ENCODE measurements at regions not wholly inside any gene's neighbourhood (a gene's known extent, or its start where the extent isn't known, plus 50 kb on each side); places are given as distances from the start of the nearest gene placed in this dataset.

DNA sequence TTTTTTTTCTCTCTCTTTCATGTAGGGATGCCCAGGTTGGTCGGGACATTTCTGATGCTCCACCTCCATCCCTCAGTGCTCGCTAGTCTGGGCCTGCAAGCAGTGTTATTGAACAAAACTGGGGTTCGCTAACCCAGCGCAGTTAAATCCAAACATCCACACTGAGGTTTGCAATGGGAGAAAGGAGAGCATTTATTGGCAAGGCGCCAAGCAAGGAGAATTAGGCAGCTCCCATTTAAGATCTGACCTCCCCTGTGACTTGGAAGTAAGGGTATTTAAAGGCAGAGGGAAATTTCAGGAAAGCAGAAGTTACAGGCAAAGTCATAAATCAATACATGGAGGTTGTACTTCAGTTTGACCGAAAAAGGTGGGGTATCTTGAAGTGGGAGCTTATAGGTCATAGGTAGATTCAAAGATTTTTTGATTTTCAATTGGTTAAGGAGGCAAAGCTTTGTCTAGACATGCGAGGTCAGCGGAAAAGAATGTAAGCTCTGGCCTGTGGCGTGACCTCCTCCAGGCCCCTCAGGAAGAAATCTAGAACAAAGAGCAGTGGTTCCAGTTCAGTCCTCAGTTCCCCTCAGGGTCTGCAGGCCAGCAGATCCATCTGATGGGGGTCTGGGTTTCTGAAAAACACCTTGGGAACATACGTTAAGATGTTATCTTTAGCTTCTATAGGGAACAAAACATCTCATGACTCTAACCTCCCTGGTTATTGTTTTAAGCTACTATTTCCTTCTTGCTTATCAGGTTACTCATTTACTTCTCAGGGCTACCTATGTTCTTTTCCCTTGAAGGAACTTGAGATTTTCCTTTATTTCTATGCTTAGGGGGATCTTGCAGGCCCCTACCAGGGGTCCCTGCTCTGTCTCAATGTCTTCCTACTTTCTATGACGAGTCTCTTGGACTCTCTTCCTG, 66.0 kb upstream of the KIF16B start:
- Histone ChIP-seq H3K27me3 (no peaks in the 10 kb centered on the region), H3K4me3 (no peak overlapping the region), H3K9me3 (no peaks in the 10 kb centered on the region), H3K36me3 (no peaks in the 10 kb centered on the region), H3K4me1 (no peaks in the 10 kb centered on the region), H3K27ac (no peak overlapping the region)
- intact Hi-C loops (cut with DNase I; ENCODE audit: low total_unique reads), result no loop called here
- in situ Hi-C loops (cut with MboI; ENCODE audit: low sequenced_read_pairs in 4 of 4), result loop anchor here in 1 of 4 donors (5.0 kb wide), 1 partner anchor 122 kb away; no protein-coding TSS in a partner anchor
- no peak for TF ChIP-seq POLR2A (IDR thresholded peaks at IDR 0.05)
- TF ChIP-seq, protein P1, sequence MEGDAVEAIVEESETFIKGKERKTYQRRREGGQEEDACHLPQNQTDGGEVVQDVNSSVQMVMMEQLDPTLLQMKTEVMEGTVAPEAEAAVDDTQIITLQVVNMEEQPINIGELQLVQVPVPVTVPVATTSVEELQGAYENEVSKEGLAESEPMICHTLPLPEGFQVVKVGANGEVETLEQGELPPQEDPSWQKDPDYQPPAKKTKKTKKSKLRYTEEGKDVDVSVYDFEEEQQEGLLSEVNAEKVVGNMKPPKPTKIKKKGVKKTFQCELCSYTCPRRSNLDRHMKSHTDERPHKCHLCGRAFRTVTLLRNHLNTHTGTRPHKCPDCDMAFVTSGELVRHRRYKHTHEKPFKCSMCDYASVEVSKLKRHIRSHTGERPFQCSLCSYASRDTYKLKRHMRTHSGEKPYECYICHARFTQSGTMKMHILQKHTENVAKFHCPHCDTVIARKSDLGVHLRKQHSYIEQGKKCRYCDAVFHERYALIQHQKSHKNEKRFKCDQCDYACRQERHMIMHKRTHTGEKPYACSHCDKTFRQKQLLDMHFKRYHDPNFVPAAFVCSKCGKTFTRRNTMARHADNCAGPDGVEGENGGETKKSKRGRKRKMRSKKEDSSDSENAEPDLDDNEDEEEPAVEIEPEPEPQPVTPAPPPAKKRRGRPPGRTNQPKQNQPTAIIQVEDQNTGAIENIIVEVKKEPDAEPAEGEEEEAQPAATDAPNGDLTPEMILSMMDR (IDR thresholded peaks at IDR 0.05 in 4 of 5, conservative IDR thresholded peaks at IDR 0.05 in 1 of 5), result no peak
- ATAC-seq, result no peak
- DNase-seq, result no peak

DNA sequence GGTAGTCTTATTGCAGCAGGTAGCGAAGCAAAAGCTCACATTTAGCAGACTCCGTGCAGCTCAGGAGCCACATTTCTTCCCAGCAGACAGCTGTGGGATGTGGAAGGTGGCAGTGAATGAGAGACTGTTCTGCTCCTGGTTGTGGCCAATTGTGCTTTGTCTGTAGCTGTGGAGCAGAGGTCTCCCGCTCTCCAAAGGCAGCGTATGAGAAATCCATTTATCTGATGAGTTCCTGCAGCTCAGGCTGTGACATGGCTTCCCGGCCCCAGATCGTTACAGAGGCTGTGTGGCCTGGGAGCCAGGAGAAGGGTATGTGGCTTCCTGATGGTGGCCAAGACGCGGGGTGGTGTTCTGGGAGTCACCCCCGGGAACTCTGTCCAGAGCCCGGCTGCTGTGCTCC, 64.5 kb upstream of the KIF16B start:
- ATAC-seq (no peak), DNase-seq (no peak)
- H3K9me3 ChIP-seq, result no peaks in the 10 kb centered on the region
- no peak overlapping the region for H3K4me3 ChIP-seq
- H3K36me3 ChIP-seq, result no peaks in the 10 kb centered on the region
- no peaks in the 10 kb centered on the region for H3K27me3 ChIP-seq
- H3K4me1 ChIP-seq, result no peaks in the 10 kb centered on the region
- in situ Hi-C loops (cut with MboI; ENCODE audit: low sequenced_read_pairs in 4 of 4) (loop anchor here in 1 of 4 donors (5.0 kb wide), 1 partner anchor 120 kb away; no protein-coding TSS in a partner anchor), intact Hi-C loops (cut with DNase I; ENCODE audit: low total_unique reads) (no loop called here)
- TF ChIP-seq, protein P1 (IDR thresholded peaks at IDR 0.05 in 4 of 5, conservative IDR thresholded peaks at IDR 0.05 in 1 of 5), result no peak
- no peak for TF ChIP-seq POLR2A (IDR thresholded peaks at IDR 0.05)
- H3K27ac ChIP-seq, result no peak overlapping the region

GRCh38 chr20:16626849-16627248, 53.6 kb upstream of the KIF16B start:
- in situ Hi-C loops (cut with MboI; ENCODE audit: low sequenced_read_pairs in 4 of 4), result no loop called here
- ATAC-seq, result no peak

DNA sequence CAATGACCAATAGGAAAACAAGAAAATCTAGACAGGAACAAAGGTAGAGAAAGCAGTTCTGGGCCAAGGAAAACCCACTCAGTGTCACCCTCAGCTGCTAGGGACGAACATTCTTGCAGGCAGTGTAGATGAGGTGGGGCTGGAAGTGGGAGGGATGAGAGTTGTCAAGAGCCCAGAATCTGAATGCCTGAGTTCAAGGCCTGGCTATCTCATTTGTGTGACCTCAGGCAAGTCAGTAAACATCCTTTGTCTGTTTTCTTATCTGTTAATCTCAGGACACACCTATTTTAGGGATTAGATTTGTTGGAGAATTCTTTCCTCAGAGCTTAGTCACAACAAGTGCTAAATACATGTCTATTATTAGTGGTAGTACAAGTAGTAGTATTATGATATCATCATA, 50.9 kb upstream of the KIF16B start:
- H3K4me1 ChIP-seq, result no peaks in the 10 kb centered on the region
- no peak overlapping the region for H3K27ac ChIP-seq
- DNase-seq, result no peak
- no peaks in the 10 kb centered on the region for H3K9me3 ChIP-seq
- in situ Hi-C loops (cut with MboI; ENCODE audit: low sequenced_read_pairs in 4 of 4), result loop anchor here in 1 of 4 donors (25.0 kb wide), 1 partner anchor 88 kb away; no protein-coding TSS in a partner anchor
- H3K27me3 ChIP-seq, result no peaks in the 10 kb centered on the region
- no peak for TF ChIP-seq POLR2A (IDR thresholded peaks at IDR 0.05)
- TF ChIP-seq, protein P1 (IDR thresholded peaks at IDR 0.05 in 4 of 5, conservative IDR thresholded peaks at IDR 0.05 in 1 of 5), result no peak
- intact Hi-C loops (cut with DNase I; ENCODE audit: low total_unique reads), result no loop called here
- no peak overlapping the region for H3K4me3 ChIP-seq
- ATAC-seq, result no peak
- H3K36me3 ChIP-seq, result no peaks in the 10 kb centered on the region

More at GRCh38 chr20:16626849-16627248, 53.6 kb upstream of the KIF16B start:
- Histone ChIP-seq H3K27me3 (no peaks in the 10 kb centered on the region), H3K4me1 (no peaks in the 10 kb centered on the region), H3K36me3 (no peaks in the 10 kb centered on the region), H3K9me3 (no peaks in the 10 kb centered on the region), H3K27ac (no peak overlapping the region), H3K4me3 (no peak overlapping the region)
- intact Hi-C loops (cut with DNase I; ENCODE audit: low total_unique reads), result no loop called here
- DNase-seq, result no peak
- TF ChIP-seq POLR2A (IDR thresholded peaks at IDR 0.05), result no peak
- TF ChIP-seq, protein P1 (IDR thresholded peaks at IDR 0.05 in 4 of 5, conservative IDR thresholded peaks at IDR 0.05 in 1 of 5), result no peak
